Neural cell (in vitro differentiated cells): ENCODE measurements at regions not wholly inside any gene's neighbourhood (a gene's known extent, or its start where the extent isn't known, plus 50 kb on each side); places are given as distances from the start of the nearest gene placed in this dataset.

Experiments
- H2AFZ ChIP-seq: fragments of 200-600, 300-800 bp; sonication (generic), shearing (Covaris generic); 2 replicates; pipeline ENCODE4 v1.6.0; 2014; ENCODE audit warnings: low read depth, mild to moderate bottlenecking, antibody characterized with exemption, low read length, moderate library complexity
- H3F3A ChIP-seq: fragments of 200-600 bp; shearing (Covaris generic); 2 replicates; pipeline ENCODE4 v1.6.1; 2016; ENCODE audit warnings: mild to moderate bottlenecking, moderate library complexity, mixed read lengths, antibody characterized with exemption, low read length; ENCODE audit not compliant: insufficient read depth, poor library complexity, severe bottlenecking
- H3K27ac ChIP-seq: fragments of 200-600, 300-800 bp; sonication (generic), shearing (Covaris generic); 2 replicates; pipeline ENCODE4 v1.5.1; 2014; ENCODE audit warnings: mild to moderate bottlenecking, low read length, moderate library complexity
- H3K27me3 ChIP-seq: fragments of 300-800, 200-600 bp; sonication (generic), shearing (Covaris generic); 2 replicates; pipeline ENCODE4 v1.6.0; 2014; ENCODE audit warnings: mild to moderate bottlenecking, low read depth, low read length, moderate library complexity; ENCODE audit not compliant: insufficient read depth
- H3K36me3 ChIP-seq: fragments of 300-800, 200-600 bp; sonication (generic), shearing (Covaris generic); 2 replicates; pipeline ENCODE4 v1.5.1; 2014; ENCODE audit warnings: mild to moderate bottlenecking, antibody characterized with exemption, low read length, moderate library complexity; ENCODE audit not compliant: insufficient read depth
- H3K4me2 ChIP-seq: fragments of 300-800, 200-600 bp; sonication (generic), shearing (Covaris generic); 2 replicates; pipeline ENCODE4 v1.6.0; 2014; ENCODE audit warnings: mild to moderate bottlenecking, low read length
- H3K4me3 ChIP-seq: fragments of 300-800, 200-600 bp; sonication (generic), shearing (Covaris generic); 2 replicates; pipeline ENCODE4 v1.5.1; 2014; ENCODE audit warnings: mild to moderate bottlenecking, low read length, moderate library complexity
- H3K79me2 ChIP-seq: fragments of 200-600 bp; shearing (Covaris generic); replicated peaks from 2 replicates; pipeline ENCODE4 v1.6.0; 2014; ENCODE audit warnings: mild to moderate bottlenecking, low read length, moderate library complexity; ENCODE audit not compliant: insufficient read depth
- H3K9ac ChIP-seq: fragments of 300-800, 200-600 bp; sonication (generic), shearing (Covaris generic); 2 replicates; pipeline ENCODE4 v1.6.1; 2016; ENCODE audit warnings: mild to moderate bottlenecking, low read length, mixed read lengths
- H3K9me2 ChIP-seq: fragments of 200-600 bp; shearing (Covaris generic); 2 replicates; pipeline ENCODE4 v1.6.1; 2016; ENCODE audit warnings: mild to moderate bottlenecking, low read length, mixed read lengths; ENCODE audit not compliant: insufficient read depth
- H3K9me3 ChIP-seq: fragments of 200-600, 300-800 bp; sonication (generic), shearing (Covaris generic); 2 replicates; pipeline ENCODE4 v1.6.1; 2016; ENCODE audit warnings: mild to moderate bottlenecking, mixed run types, low read length, moderate library complexity, mixed read lengths
- H4K20me1 ChIP-seq: fragments of 200-600 bp; shearing (Covaris generic); 2 replicates; pipeline ENCODE4 v1.6.1; 2016; ENCODE audit warnings: mild to moderate bottlenecking, mixed run types; ENCODE audit not compliant: insufficient read depth
- CTCF ChIP-seq: fragments of 450-650 bp; IDR thresholded peaks from 2 replicates; pipeline ENCODE4 v1.5.1; 2014; ENCODE audit warnings: antibody characterized with exemption, mild to moderate bottlenecking, moderate library complexity; ENCODE audit not compliant: poor library complexity, severe bottlenecking
- EP300 ChIP-seq: fragments of 450-650 bp; conservative IDR thresholded peaks from 2 replicates; pipeline ENCODE4 v1.6.1; 2014; ENCODE audit warnings: antibody characterized with exemption, mild to moderate bottlenecking, moderate library complexity; ENCODE audit not compliant: poor library complexity, severe bottlenecking
- EZH2 ChIP-seq: fragments of 200-600, 300-800 bp; shearing (Covaris generic), sonication (generic); IDR thresholded peaks from 2 replicates; pipeline ENCODE4 v1.6.1; 2014; ENCODE audit warnings: antibody characterized with exemption, low read length, borderline replicate concordance, mild to moderate bottlenecking; ENCODE audit not compliant: insufficient read depth, poor library complexity, severe bottlenecking
- POLR2AphosphoS5 ChIP-seq: IDR thresholded peaks from 2 replicates; pipeline ENCODE4 v1.6.1; 2012
- RAD21 ChIP-seq: fragments of 450-650 bp; conservative IDR thresholded peaks from 2 replicates; pipeline ENCODE4 v1.6.1; 2014; ENCODE audit warnings: antibody characterized with exemption, mild to moderate bottlenecking, moderate library complexity
- REST ChIP-seq: IDR thresholded peaks from 2 replicates; pipeline ENCODE4 v1.6.1; 2012; ENCODE audit warnings: borderline replicate concordance
- TAF1 ChIP-seq: IDR thresholded peaks from 2 replicates; pipeline ENCODE4 v1.6.1; 2012; ENCODE audit warnings: low read depth

GRCh38 chr2:217289177-217289906 lies 429.5 kb upstream of the TNP1 start:
- H3K4me3 ChIP-seq: peak overlapping the region; percentile 15
- peaks cover 4% of the 10 kb centered on the region for H3K9me3 ChIP-seq
- H3K27me3 ChIP-seq: no peaks in the 10 kb centered on the region
- peak overlapping the region; percentile 87 for H3K27ac ChIP-seq
- H3K4me2 ChIP-seq: peak overlapping the region; percentile 8
- H4K20me1 ChIP-seq: no peaks in the 10 kb centered on the region
- TF ChIP-seq POLR2AphosphoS5: peak; percentile 46
- peak; percentile 66 for TF ChIP-seq EP300
- TF ChIP-seq TAF1: no peak
- no peak for TF ChIP-seq RAD21
- no peak for TF ChIP-seq CTCF
- no peak for TF ChIP-seq EZH2
- peak; percentile 72 for TF ChIP-seq REST
- H3K36me3 ChIP-seq: no peaks in the 10 kb centered on the region
- no peaks in the 10 kb centered on the region for H3K79me2 ChIP-seq
- no peaks in the 10 kb centered on the region for H3K9me2 ChIP-seq
- H3K9ac ChIP-seq: peak overlapping the region; percentile 46
- H2AFZ ChIP-seq: peak overlapping the region; percentile 81
- no peaks in the 10 kb centered on the region for H3F3A ChIP-seq

GRCh38 chr2:217288472-217289063 lies 428.7 kb upstream of the TNP1 start:
- Histone ChIP-seq H3K27ac (peak overlapping the region; percentile 87), H3K36me3 (no peaks in the 10 kb centered on the region), H3K9ac (no peak overlapping the region), H3K27me3 (no peaks in the 10 kb centered on the region), H3K4me3 (peak overlapping the region; percentile 15), H3K4me2 (no peak overlapping the region), H4K20me1 (no peaks in the 10 kb centered on the region), H2AFZ (no peak overlapping the region), H3F3A (no peaks in the 10 kb centered on the region), H3K9me3 (peaks cover 4% of the 10 kb centered on the region), H3K79me2 (no peaks in the 10 kb centered on the region), H3K9me2 (no peaks in the 10 kb centered on the region)
- TF ChIP-seq RAD21 (no peak), EZH2 (no peak), CTCF (no peak)
